ENCODE measurements at regions not wholly inside any gene's neighbourhood (a gene's known extent, or its start where the extent isn't known, plus 50 kb on each side); places are given as distances from the start of the nearest gene placed in this dataset.

DNA sequence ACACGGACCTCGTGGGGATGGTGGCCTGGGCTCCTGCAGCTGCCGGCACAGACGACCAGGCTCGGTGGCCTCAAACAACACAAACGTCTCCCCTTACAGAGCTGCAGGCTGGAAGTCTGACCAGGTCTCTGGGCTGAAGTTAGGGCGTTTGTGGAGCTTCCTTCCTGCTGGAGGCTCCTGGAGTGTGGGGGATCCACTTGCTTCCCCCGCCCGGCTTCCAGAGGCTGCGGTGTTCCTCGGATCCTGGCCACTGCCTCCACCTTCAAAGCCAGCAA, 313.5 kb downstream of the CTTN start:
- no peaks in the 10 kb centered on the region for H3K36me3 ChIP-seq (ENCODE audit: low read depth)
- no peaks in the 10 kb centered on the region for H3K4me1 ChIP-seq (ENCODE audit: insufficient read depth, poor library complexity, severe bottlenecking)
- H3K4me3 ChIP-seq (ENCODE audit: severe bottlenecking), result no peak overlapping the region
- no peaks in the 10 kb centered on the region for H3K27me3 ChIP-seq (ENCODE audit: insufficient read depth, poor library complexity, severe bottlenecking)
- H3K9me3 ChIP-seq (ENCODE audit: severe bottlenecking), result no peaks in the 10 kb centered on the region
- TF ChIP-seq, protein P1, sequence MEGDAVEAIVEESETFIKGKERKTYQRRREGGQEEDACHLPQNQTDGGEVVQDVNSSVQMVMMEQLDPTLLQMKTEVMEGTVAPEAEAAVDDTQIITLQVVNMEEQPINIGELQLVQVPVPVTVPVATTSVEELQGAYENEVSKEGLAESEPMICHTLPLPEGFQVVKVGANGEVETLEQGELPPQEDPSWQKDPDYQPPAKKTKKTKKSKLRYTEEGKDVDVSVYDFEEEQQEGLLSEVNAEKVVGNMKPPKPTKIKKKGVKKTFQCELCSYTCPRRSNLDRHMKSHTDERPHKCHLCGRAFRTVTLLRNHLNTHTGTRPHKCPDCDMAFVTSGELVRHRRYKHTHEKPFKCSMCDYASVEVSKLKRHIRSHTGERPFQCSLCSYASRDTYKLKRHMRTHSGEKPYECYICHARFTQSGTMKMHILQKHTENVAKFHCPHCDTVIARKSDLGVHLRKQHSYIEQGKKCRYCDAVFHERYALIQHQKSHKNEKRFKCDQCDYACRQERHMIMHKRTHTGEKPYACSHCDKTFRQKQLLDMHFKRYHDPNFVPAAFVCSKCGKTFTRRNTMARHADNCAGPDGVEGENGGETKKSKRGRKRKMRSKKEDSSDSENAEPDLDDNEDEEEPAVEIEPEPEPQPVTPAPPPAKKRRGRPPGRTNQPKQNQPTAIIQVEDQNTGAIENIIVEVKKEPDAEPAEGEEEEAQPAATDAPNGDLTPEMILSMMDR (IDR thresholded peaks at IDR 0.05; ENCODE audit: poor library complexity, severe bottlenecking), result no peak
- ATAC-seq (ENCODE audit: low read depth) (no peak), DNase-seq (ENCODE audit: low spot score) (no peak)
- H3K27ac ChIP-seq (ENCODE audit: poor library complexity, severe bottlenecking), result no peak overlapping the region

- ATAC-seq (ENCODE audit: low read depth), result no peak
- TF ChIP-seq, protein P1 (IDR thresholded peaks at IDR 0.05; ENCODE audit: poor library complexity, severe bottlenecking), result no peak
- H3K27me3 ChIP-seq (ENCODE audit: insufficient read depth, poor library complexity, severe bottlenecking), result no peaks in the 10 kb centered on the region
- no peak overlapping the region for H3K4me3 ChIP-seq (ENCODE audit: severe bottlenecking)
- H3K27ac ChIP-seq (ENCODE audit: poor library complexity, severe bottlenecking), result no peak overlapping the region
- H3K4me1 ChIP-seq (ENCODE audit: insufficient read depth, poor library complexity, severe bottlenecking), result no peaks in the 10 kb centered on the region
- DNase-seq (ENCODE audit: low spot score), result peak; percentile 52
- no peaks in the 10 kb centered on the region for H3K36me3 ChIP-seq (ENCODE audit: low read depth)
- H3K9me3 ChIP-seq (ENCODE audit: severe bottlenecking), result no peaks in the 10 kb centered on the region
Observed at GRCh38 chr11:70712471-70712870, 314.1 kb downstream of the CTTN start.

GRCh38 chr11:70713086-70713835, 314.9 kb downstream of the CTTN start:
- no peaks in the 10 kb centered on the region for H3K4me1 ChIP-seq (ENCODE audit: insufficient read depth, poor library complexity, severe bottlenecking)
- no peak overlapping the region for H3K27ac ChIP-seq (ENCODE audit: poor library complexity, severe bottlenecking)
- H3K36me3 ChIP-seq (ENCODE audit: low read depth), result no peaks in the 10 kb centered on the region
- no peaks in the 10 kb centered on the region for H3K9me3 ChIP-seq (ENCODE audit: severe bottlenecking)
- H3K27me3 ChIP-seq (ENCODE audit: insufficient read depth, poor library complexity, severe bottlenecking), result no peaks in the 10 kb centered on the region
- DNase-seq (ENCODE audit: low spot score), result no peak
- TF ChIP-seq, protein P1 (IDR thresholded peaks at IDR 0.05; ENCODE audit: poor library complexity, severe bottlenecking), result no peak
- ATAC-seq (ENCODE audit: low read depth), result no peak
- no peak overlapping the region for H3K4me3 ChIP-seq (ENCODE audit: severe bottlenecking)

DNA sequence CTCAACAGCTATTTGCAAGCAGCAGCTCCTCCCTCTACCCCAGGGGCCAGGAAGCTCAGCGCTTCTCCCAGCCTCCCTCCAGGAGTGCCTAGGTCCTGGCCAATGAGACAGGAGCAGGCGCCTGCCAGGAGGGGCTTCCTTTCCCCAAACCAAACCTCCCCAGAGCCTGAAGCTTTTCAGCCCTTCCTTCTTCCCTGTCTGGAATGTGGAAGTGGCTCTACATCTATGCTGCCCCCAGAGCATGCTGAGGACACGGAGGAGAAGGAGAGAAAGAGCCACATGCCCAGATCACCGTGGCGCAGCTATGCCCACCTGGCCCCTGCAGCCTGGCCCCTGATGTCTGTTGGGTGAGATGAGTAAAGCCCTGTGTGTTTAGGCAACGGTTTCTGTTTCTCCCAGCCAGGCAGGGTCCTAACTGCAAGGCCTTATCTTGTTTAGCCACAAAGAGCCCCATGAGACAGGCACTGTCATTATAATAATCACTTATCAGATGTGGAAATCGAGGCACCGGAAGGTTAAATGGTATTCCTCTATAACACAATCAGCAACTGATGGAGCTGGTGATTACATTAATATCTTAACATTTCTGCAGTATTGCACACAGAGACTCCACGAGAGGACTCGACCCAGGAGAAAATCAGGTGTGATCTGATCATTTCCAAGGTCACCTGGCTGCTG, 315.8 kb downstream of the CTTN start:
- ATAC-seq (ENCODE audit: low read depth) (no peak), DNase-seq (ENCODE audit: low spot score) (no peak)
- Histone ChIP-seq H3K27me3 (ENCODE audit: insufficient read depth, poor library complexity, severe bottlenecking) (no peaks in the 10 kb centered on the region), H3K36me3 (ENCODE audit: low read depth) (no peaks in the 10 kb centered on the region), H3K4me1 (ENCODE audit: insufficient read depth, poor library complexity, severe bottlenecking) (no peaks in the 10 kb centered on the region), H3K27ac (ENCODE audit: poor library complexity, severe bottlenecking) (no peak overlapping the region), H3K4me3 (ENCODE audit: severe bottlenecking) (no peak overlapping the region), H3K9me3 (ENCODE audit: severe bottlenecking) (no peaks in the 10 kb centered on the region)
- TF ChIP-seq, protein P1 (IDR thresholded peaks at IDR 0.05; ENCODE audit: poor library complexity, severe bottlenecking), result no peak

Data from RWPE2 (cell line).